PC-3 (cell line): ENCODE measurements at regions not wholly inside any gene's neighbourhood (a gene's known extent, or its start where the extent isn't known, plus 50 kb on each side); places are given as distances from the start of the nearest gene placed in this dataset.

ENCODE experiments used
- CTCF ChIP-seq: fragments of 300-600 bp; sonication (generic); conservative IDR thresholded peaks from 2 replicates; pipeline ENCODE4 v1.5.1; 2017; ENCODE audit warnings: antibody characterized with exemption, low read depth, mild to moderate bottlenecking, low read length
- EZH2phosphoT487 ChIP-seq: fragments of 300-600 bp; sonication (generic); IDR thresholded peaks from 2 replicates; pipeline ENCODE4 v1.6.1; 2018; ENCODE audit warnings: mild to moderate bottlenecking, antibody characterized with exemption, low read length, borderline replicate concordance

DNA sequence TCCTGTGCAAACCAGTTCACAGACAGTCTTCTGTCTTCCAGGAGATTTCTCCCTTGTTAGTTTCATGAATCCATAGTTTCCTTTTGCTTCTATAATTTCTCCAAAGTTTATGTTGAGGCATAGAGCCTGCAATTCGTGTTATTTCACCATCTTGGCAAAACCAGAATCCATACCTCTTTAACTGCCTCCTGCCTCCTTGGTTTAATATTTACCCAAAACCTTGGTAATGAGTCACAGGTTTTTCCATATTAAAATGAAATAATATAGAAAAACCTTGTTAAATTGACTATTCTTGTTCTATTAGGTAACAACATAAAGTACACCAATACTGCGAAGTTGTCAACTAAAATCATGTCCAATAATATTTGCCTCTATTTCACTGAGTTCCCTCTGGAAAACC is 459.7 kb downstream of the HINT1 start:
- no peak for TF ChIP-seq CTCF
- no peak for TF ChIP-seq EZH2phosphoT487
